Lower leg skin (tissue), 3 donors: ENCODE measurements at regions not wholly inside any gene's neighbourhood (a gene's known extent, or its start where the extent isn't known, plus 50 kb on each side); places are given as distances from the start of the nearest gene placed in this dataset.

Source experiments
- POLR2A ChIP-seq, 2 donors: fragments of 450-650 bp; IDR thresholded peaks; one replicate each; pipeline ENCODE4 v1.6.1; 2016 to 2017; ENCODE audit warnings: antibody characterized with exemption in 2 of 2, mild to moderate bottlenecking in 1 of 2, moderate library complexity in 1 of 2
- TF ChIP-seq, protein P1 (sequence below), 3 donors: fragments of 450-650 bp; IDR thresholded peaks; one replicate each; pipeline ENCODE4 v1.5.1; 2016; ENCODE audit warnings: antibody characterized with exemption in 3 of 3, mild to moderate bottlenecking in 3 of 3, moderate library complexity in 2 of 3

DNA sequence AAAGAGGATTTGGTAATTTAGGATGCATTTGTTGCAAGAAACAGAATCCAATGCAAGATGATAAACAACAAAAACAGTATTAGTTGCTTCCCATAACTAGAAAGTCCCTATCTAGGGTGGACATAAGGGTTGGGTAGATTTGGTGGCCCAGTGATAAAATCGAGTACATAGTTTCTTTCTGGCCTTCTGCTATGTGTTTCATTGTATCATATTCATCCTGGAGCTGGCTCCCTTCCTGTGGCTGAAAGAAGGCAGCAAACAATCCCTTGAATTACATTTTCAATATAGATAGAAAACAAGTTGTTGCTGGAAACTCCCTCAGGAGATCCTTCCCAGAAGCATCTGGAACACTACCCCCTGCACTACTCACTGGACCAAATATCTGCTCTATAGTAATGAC is 135.1 kb downstream of the ID4 start:
- no peak for TF ChIP-seq POLR2A (IDR thresholded peaks at IDR 0.05)
- TF ChIP-seq, protein P1, sequence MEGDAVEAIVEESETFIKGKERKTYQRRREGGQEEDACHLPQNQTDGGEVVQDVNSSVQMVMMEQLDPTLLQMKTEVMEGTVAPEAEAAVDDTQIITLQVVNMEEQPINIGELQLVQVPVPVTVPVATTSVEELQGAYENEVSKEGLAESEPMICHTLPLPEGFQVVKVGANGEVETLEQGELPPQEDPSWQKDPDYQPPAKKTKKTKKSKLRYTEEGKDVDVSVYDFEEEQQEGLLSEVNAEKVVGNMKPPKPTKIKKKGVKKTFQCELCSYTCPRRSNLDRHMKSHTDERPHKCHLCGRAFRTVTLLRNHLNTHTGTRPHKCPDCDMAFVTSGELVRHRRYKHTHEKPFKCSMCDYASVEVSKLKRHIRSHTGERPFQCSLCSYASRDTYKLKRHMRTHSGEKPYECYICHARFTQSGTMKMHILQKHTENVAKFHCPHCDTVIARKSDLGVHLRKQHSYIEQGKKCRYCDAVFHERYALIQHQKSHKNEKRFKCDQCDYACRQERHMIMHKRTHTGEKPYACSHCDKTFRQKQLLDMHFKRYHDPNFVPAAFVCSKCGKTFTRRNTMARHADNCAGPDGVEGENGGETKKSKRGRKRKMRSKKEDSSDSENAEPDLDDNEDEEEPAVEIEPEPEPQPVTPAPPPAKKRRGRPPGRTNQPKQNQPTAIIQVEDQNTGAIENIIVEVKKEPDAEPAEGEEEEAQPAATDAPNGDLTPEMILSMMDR (IDR thresholded peaks at IDR 0.05) = no peak
